Stimulated activated CD8-positive, alpha-beta memory T cell treated with anti-CD3 and anti-CD28 coated beads, Interleukin-15, amount 100 ng/mL, for 24 hours (primary cell): ENCODE measurements at regions not wholly inside any gene's neighbourhood (a gene's known extent, or its start where the extent isn't known, plus 50 kb on each side); places are given as distances from the start of the nearest gene placed in this dataset.

Experiments used
- DNase-seq: peaks from one replicate; pipeline ENCODE4 v3.0.0-alpha.2; 2020; ENCODE audit warnings: low read depth

GRCh38 chr2:196390243-196391148 lies 219.1 kb upstream of the STK17B start:
- no peak for DNase-seq

GRCh38 chr2:196391149-196391479 lies 219.7 kb upstream of the STK17B start:
- DNase-seq, result no peak

GRCh38 chr2:196399096-196399495 lies 227.7 kb upstream of the STK17B start:
- DNase-seq, result no peak

GRCh38 chr2:196399722-196400691 lies 228.6 kb upstream of the STK17B start:
- DNase-seq, result no peak

GRCh38 chr2:196403471-196403870 lies 232.1 kb upstream of the STK17B start:
- DNase-seq, result no peak

GRCh38 chr2:196404276-196404675 lies 232.9 kb upstream of the STK17B start:
- no peak for DNase-seq

- no peak for DNase-seq
Observed at GRCh38 chr2:196407675-196408264, 231.7 kb upstream of the CCDC150 start.

- no peak for DNase-seq
Observed at GRCh38 chr2:196409376-196409775, 230.1 kb upstream of the CCDC150 start.

GRCh38 chr2:196410008-196410407 lies 229.5 kb upstream of the CCDC150 start:
- DNase-seq, result no peak

- no peak for DNase-seq
Observed at GRCh38 chr2:196413821-196414274, 225.7 kb upstream of the CCDC150 start.

- DNase-seq, result no peak
Observed at GRCh38 chr2:196415384-196415783, 224.1 kb upstream of the CCDC150 start.

- DNase-seq, result no peak
Observed at GRCh38 chr2:196420143-196420542, 219.4 kb upstream of the CCDC150 start.

GRCh38 chr2:196421880-196422279 lies 217.6 kb upstream of the CCDC150 start:
- no peak for DNase-seq

GRCh38 chr2:196422361-196422760 lies 217.2 kb upstream of the CCDC150 start:
- DNase-seq, result no peak

GRCh38 chr2:196426122-196426521 lies 213.4 kb upstream of the CCDC150 start:
- DNase-seq, result no peak

- DNase-seq, result no peak
Observed at GRCh38 chr2:196427986-196428634, 211.4 kb upstream of the CCDC150 start.

- no peak for DNase-seq
Observed at GRCh38 chr2:196431076-196431475, 208.4 kb upstream of the CCDC150 start.

- DNase-seq, result no peak
Observed at GRCh38 chr2:196431957-196432356, 207.6 kb upstream of the CCDC150 start.

GRCh38 chr2:196433116-196433515 lies 206.4 kb upstream of the CCDC150 start:
- no peak for DNase-seq

- no peak for DNase-seq
Observed at GRCh38 chr2:196434217-196434616, 205.3 kb upstream of the CCDC150 start.

GRCh38 chr2:196435189-196435588 lies 204.3 kb upstream of the CCDC150 start:
- DNase-seq, result no peak

GRCh38 chr2:196437626-196438025 lies 201.9 kb upstream of the CCDC150 start:
- no peak for DNase-seq
